HepG2 (cell line): ENCODE measurements at regions not wholly inside any gene's neighbourhood (a gene's known extent, or its start where the extent isn't known, plus 50 kb on each side); places are given as distances from the start of the nearest gene placed in this dataset.

Source experiments
- ATAC-seq: fragments of 200-7000 bp; cut with Tn5 transposase; 3 replicates; pipeline ENCODE4 v1.9.1; 2020; ENCODE audit warnings: mild to moderate bottlenecking, moderate library complexity
- BruUV-seq: library from RNA; stranded (reverse); fragments of 400-500 nt; replicated peaks from 2 replicates; lab custom pipeline; 2021; lab: Mats Ljungman, UMichigan
- CTCF ChIA-PET: fragments of 300-600 bp; formaldehyde crosslinking; extraction: SDS; loops from one replicate; lab custom pipeline; 2021; ENCODE audit warnings: low total read pairs, inconsistent platforms, low intra/inter-chr PET ratio; lab: Yijun Ruan, JAX
- POLR2A ChIA-PET: fragments of 350-600 bp; sonication (Branson Sonifier 250); formaldehyde crosslinking; loops from one replicate; lab custom pipeline; 2020; ENCODE audit warnings: antibody characterized with exemption, inconsistent platforms; lab: Yijun Ruan, JAX
- DNase-seq: peaks from one replicate; pipeline ENCODE4 v3.0.0-alpha.2; 2015; ENCODE audit warnings: low spot score
- FAIRE-seq: peaks from 3 replicates; lab custom pipeline; 2011; peaks lifted over from hg19 to GRCh38; lab: Jason Lieb, UNC
- H2AFZ ChIP-seq: one replicate; pipeline ENCODE4 v1.6.1; 2011; ENCODE audit warnings: low read length, inconsistent platforms
- H3K27ac ChIP-seq: fragments of 300-600 bp; 3 replicates; pipeline ENCODE4 v1.8.0; 2011; ENCODE audit warnings: mixed run types, mild to moderate bottlenecking, mixed read lengths, low read length, inconsistent platforms; ENCODE audit not compliant: insufficient read depth; ENCODE audit errors: extremely low read length
- H3K27me3 ChIP-seq, 2 experiments: fragments of 200-600 bp in 1 of 2; 2 replicates in 1 of 2; 3 replicates in 1 of 2; pipeline versions ENCODE4 v1.6.0 to v1.8.0; 2011; ENCODE audit warnings: low read length in 2 of 2, mild to moderate bottlenecking in 2 of 2, moderate library complexity in 2 of 2, inconsistent platforms in 1 of 2; ENCODE audit not compliant: insufficient read depth in 2 of 2, control insufficient read depth in 1 of 2
- H3K36me3 ChIP-seq, 2 experiments: fragments of 200-600 bp in 1 of 2; replicated peaks in 1 of 2; 2 replicates in 1 of 2; 3 replicates in 1 of 2; pipeline versions ENCODE4 v1.5.1 to v1.8.0; 2011; ENCODE audit warnings: low read length in 2 of 2, inconsistent platforms in 1 of 2; ENCODE audit not compliant: insufficient read depth in 2 of 2, control insufficient read depth in 1 of 2
- H3K4me1 ChIP-seq: 2 replicates; pipeline ENCODE4 v1.5.1; 2012; ENCODE audit warnings: low read length, inconsistent platforms; ENCODE audit not compliant: insufficient read depth
- H3K4me2 ChIP-seq: 2 replicates; pipeline ENCODE4 v1.6.0; 2011; ENCODE audit warnings: low read depth, low read length, inconsistent platforms
- H3K4me3 ChIP-seq, 3 experiments: fragments of 200-600 bp in 1 of 3; sonication (generic), shearing (Covaris generic) in 1 of 3; replicated peaks in 1 of 3; 2 replicates each; pipeline ENCODE4 v1.5.1; 2011 to 2016; ENCODE audit warnings: low read length in 3 of 3, inconsistent platforms in 2 of 3, low read depth in 2 of 3, mild to moderate bottlenecking in 2 of 3, control low read depth in 1 of 3, mixed read lengths in 1 of 3; ENCODE audit not compliant: insufficient read depth in 1 of 3
- H3K79me2 ChIP-seq: one replicate; pipeline ENCODE4 v1.6.1; 2011; ENCODE audit warnings: low read length, inconsistent platforms; ENCODE audit not compliant: insufficient read depth
- H3K9ac ChIP-seq: 2 replicates; pipeline ENCODE4 v1.6.0; 2011; ENCODE audit warnings: mild to moderate bottlenecking, low read depth, low read length, inconsistent platforms; ENCODE audit not compliant: insufficient read depth
- H3K9me3 ChIP-seq: 2 replicates; pipeline ENCODE4 v1.5.1; 2012; ENCODE audit warnings: mild to moderate bottlenecking, low read length
- H4K20me1 ChIP-seq: 2 replicates; pipeline ENCODE4 v1.6.0; 2011; ENCODE audit warnings: inconsistent platforms, mild to moderate bottlenecking, low read length, moderate library complexity; ENCODE audit not compliant: insufficient read depth
- CHD2 ChIP-seq: IDR thresholded peaks from 2 replicates; pipeline ENCODE4 v1.6.1; 2011; ENCODE audit warnings: low read depth, low read length, improper control_type of control experiment
- FOSL1 ChIP-seq: sonication (generic); formaldehyde crosslinking; IDR thresholded peaks from 2 replicates; pipeline ENCODE4 v1.9.0; 2021; ENCODE audit warnings: missing genetic modification reagents, borderline replicate concordance
- FOXJ3 ChIP-seq: sonication (generic); formaldehyde crosslinking; IDR thresholded peaks from 2 replicates; pipeline ENCODE4 v1.4.0; 2020; ENCODE audit warnings: missing genetic modification reagents, mild to moderate bottlenecking, borderline replicate concordance
- HDAC6 ChIP-seq: fragments of 200-600 bp; sonication (generic); IDR thresholded peaks from 2 replicates; pipeline ENCODE4 v1.7.0; 2017; ENCODE audit warnings: mild to moderate bottlenecking, antibody characterized with exemption, low read length, low read depth
- HNRNPLL ChIP-seq: fragments of 200-400 bp; formaldehyde crosslinking; IDR thresholded peaks from 2 replicates; pipeline ENCODE4 v1.6.1; 2017; ENCODE audit warnings: mild to moderate bottlenecking, low read depth, low read length; ENCODE audit not compliant: poor library complexity, severe bottlenecking
- KDM2A ChIP-seq: sonication (generic); formaldehyde crosslinking; IDR thresholded peaks from 2 replicates; pipeline ENCODE4 v1.4.0; 2020; ENCODE audit warnings: low read depth, missing genetic modification reagents, borderline replicate concordance
- NCOA2 ChIP-seq: sonication (generic); formaldehyde crosslinking; IDR thresholded peaks from 2 replicates; pipeline ENCODE4 v1.8.0; 2022; ENCODE audit warnings: inconsistent platforms
- NR1H2 ChIP-seq: sonication (generic); formaldehyde crosslinking; IDR thresholded peaks from 2 replicates; pipeline ENCODE4 v1.8.1; 2022; ENCODE audit warnings: low read depth, missing genetic modification reagents, borderline replicate concordance
- PPARG ChIP-seq: conservative IDR thresholded peaks from 2 replicates; pipeline ENCODE4 v1.6.1; 2016; ENCODE audit warnings: missing biosample characterization, missing genetic modification reagents
- SNAPC2 ChIP-seq: sonication (generic); formaldehyde crosslinking; IDR thresholded peaks from 2 replicates; pipeline ENCODE4 v1.8.1; 2022; ENCODE audit warnings: mild to moderate bottlenecking, missing genetic modification reagents
- SRF ChIP-seq: IDR thresholded peaks from 2 replicates; pipeline ENCODE4 v1.6.1; 2011; ENCODE audit warnings: mild to moderate bottlenecking, low read depth, low read length, moderate library complexity
- TMF1 ChIP-seq: sonication (generic); formaldehyde crosslinking; IDR thresholded peaks from 2 replicates; pipeline ENCODE4 v1.8.1; 2022; ENCODE audit warnings: low read depth, missing genetic modification reagents
- TP53 ChIP-seq: sonication (generic); formaldehyde crosslinking; conservative IDR thresholded peaks from 2 replicates; pipeline ENCODE4 v1.4.0; 2020; ENCODE audit warnings: missing genetic modification reagents
- ZNF10 ChIP-seq: sonication (generic); formaldehyde crosslinking; IDR thresholded peaks from 2 replicates; pipeline ENCODE4 v1.4.0; 2020; ENCODE audit warnings: mild to moderate bottlenecking, low read depth, missing genetic modification reagents, borderline replicate concordance
- ZNF225 ChIP-seq: sonication (generic); formaldehyde crosslinking; IDR thresholded peaks from 2 replicates; pipeline ENCODE4 v1.4.0; 2020; ENCODE audit warnings: mild to moderate bottlenecking, missing genetic modification reagents
- ZNF367 ChIP-seq: sonication (generic); formaldehyde crosslinking; IDR thresholded peaks from 2 replicates; pipeline ENCODE4 v1.4.0; 2020; ENCODE audit warnings: missing genetic modification reagents, borderline replicate concordance
- ZNF546 ChIP-seq: sonication (generic); formaldehyde crosslinking; conservative IDR thresholded peaks from 2 replicates; pipeline ENCODE4 v1.8.1; 2023; ENCODE audit warnings: mild to moderate bottlenecking, missing genetic modification reagents
- ZNF660 ChIP-seq: sonication (generic); formaldehyde crosslinking; IDR thresholded peaks from 2 replicates; pipeline ENCODE4 v1.5.1; 2020; ENCODE audit warnings: mild to moderate bottlenecking, low read depth, missing genetic modification reagents, borderline replicate concordance
- ZNF713 ChIP-seq: sonication (generic); formaldehyde crosslinking; IDR thresholded peaks from 2 replicates; pipeline ENCODE4 v1.4.0; 2020; ENCODE audit warnings: mild to moderate bottlenecking, missing genetic modification reagents
- in situ Hi-C: cut with HindIII; loops from 2 replicates; pipeline ENCODE4 v1.10.0; 2017; ENCODE audit warnings: low pct_unique_long_range_greater_than_20kb; ENCODE audit not compliant: extremely low pct_ligation_motif_present
- intact Hi-C: fragments of 100-400 bp; cut with micrococcal nuclease; formaldehyde crosslinking; loops from one replicate; pipeline ENCODE4 v1.10.0; 2022; ENCODE audit not compliant: unreplicated experiment

- CTCF ChIA-PET = no interaction called here
- in situ Hi-C loops = no loop called here
- no peak for DNase-seq
- peaks cover 31% of the 10 kb centered on the region for H3K9me3 ChIP-seq
- TF ChIP-seq HDAC6 (no peak), ZNF546 (CRISPR knock-in tag) (no peak), SNAPC2 (CRISPR knock-in tag) (no peak), ZNF660 (CRISPR knock-in tag) (no peak), HNRNPLL (no peak), KDM2A (CRISPR knock-in tag) (no peak), CHD2 (no peak), NCOA2 (CRISPR knock-in tag) (no peak), NR1H2 (CRISPR knock-in tag) (no peak), FOXJ3 (CRISPR knock-in tag) (no peak), ZNF225 (CRISPR knock-in tag) (no peak), ZNF713 (no peak), TMF1 (no peak), TP53 (no peak), FOSL1 (CRISPR knock-in tag) (no peak), PPARG (CRISPR knock-in tag) (no peak), SRF (no peak), ZNF10 (CRISPR knock-in tag) (no peak), ZNF367 (CRISPR knock-in tag) (no peak)
- TF ChIP-seq, all 625 proteins: peak for 0
- intact Hi-C loops = no loop called here
- no TSS peak for BruUV-seq
- Histone ChIP-seq H3K4me1 (no peaks in the 10 kb centered on the region), H4K20me1 (no peaks in the 10 kb centered on the region), H3K27me3 (no peaks in the 10 kb centered on the region), H3K27ac (no peak overlapping the region), H3K4me3 (no peak overlapping the region), H3K4me2 (no peak overlapping the region), H3K36me3 (no peaks in the 10 kb centered on the region), H3K9ac (no peak overlapping the region), H3K79me2 (no peaks in the 10 kb centered on the region), H2AFZ (no peak overlapping the region)
- POLR2A ChIA-PET = no interaction called here
- no peak for FAIRE-seq
- no peak for ATAC-seq
Observed at GRCh38 chr4:92237559-92237958, 66.2 kb upstream of the GRID2 start.
